Astrocyte (in vitro differentiated cells and primary cell): ENCODE measurements at regions not wholly inside any gene's neighbourhood (a gene's known extent, or its start where the extent isn't known, plus 50 kb on each side); places are given as distances from the start of the nearest gene placed in this dataset.

ENCODE experiments used
- DNase-seq: peaks from one replicate; pipeline ENCODE4 v3.0.0-alpha.2; 2010; ENCODE audit warnings: low read depth
- FAIRE-seq: peaks from 2 replicates; lab custom pipeline; 2011; peaks lifted over from hg19 to GRCh38; lab: Jason Lieb, UNC
- H2AFZ ChIP-seq: 2 replicates; pipeline ENCODE4 v1.6.0; 2012; ENCODE audit warnings: low read depth, low read length, inconsistent platforms
- H3K27ac ChIP-seq: 2 replicates; pipeline ENCODE4 v1.5.1; 2011; ENCODE audit warnings: low read depth, low read length, inconsistent platforms
- H3K27me3 ChIP-seq: 2 replicates; pipeline ENCODE4 v1.6.0; 2011; ENCODE audit warnings: low read length, inconsistent platforms; ENCODE audit not compliant: insufficient read depth
- H3K36me3 ChIP-seq: 2 replicates; pipeline ENCODE4 v1.5.1; 2011; ENCODE audit warnings: low read length, inconsistent platforms; ENCODE audit not compliant: insufficient read depth
- H3K4me1 ChIP-seq: 2 replicates; pipeline ENCODE4 v1.5.1; 2011; ENCODE audit warnings: low read length, inconsistent platforms; ENCODE audit not compliant: insufficient read depth
- H3K4me2 ChIP-seq: 2 replicates; pipeline ENCODE4 v1.6.0; 2012; ENCODE audit warnings: low read length, inconsistent platforms
- H3K4me3 ChIP-seq: 2 replicates; pipeline ENCODE4 v1.5.1; 2011; ENCODE audit warnings: low read depth, mild to moderate bottlenecking, low read length, inconsistent platforms; ENCODE audit not compliant: insufficient read depth
- H3K79me2 ChIP-seq: 2 replicates; pipeline ENCODE4 v1.6.0; 2012; ENCODE audit warnings: mild to moderate bottlenecking, low read length, inconsistent platforms; ENCODE audit not compliant: insufficient read depth
- H3K9ac ChIP-seq: 2 replicates; pipeline ENCODE4 v1.6.0; 2012; ENCODE audit warnings: mild to moderate bottlenecking, low read length, inconsistent platforms
- H3K9me3 ChIP-seq: 2 replicates; pipeline ENCODE4 v1.5.1; 2012; ENCODE audit warnings: low read depth, mild to moderate bottlenecking, low read length, inconsistent platforms; ENCODE audit not compliant: insufficient read depth
- H4K20me1 ChIP-seq: 2 replicates; pipeline ENCODE4 v1.6.0; 2012; ENCODE audit warnings: low read length, inconsistent platforms; ENCODE audit not compliant: insufficient read depth
- H3K27ac Mint-ChIP-seq: one replicate; pipeline ENCODE4 v1.8.0; 2021; ENCODE audit warnings: mild to moderate bottlenecking, mixed read lengths; ENCODE audit not compliant: unreplicated experiment
- H3K27me3 Mint-ChIP-seq: one replicate; pipeline ENCODE4 v1.8.0; 2021; ENCODE audit warnings: low read depth, mixed read lengths; ENCODE audit not compliant: unreplicated experiment
- H3K36me3 Mint-ChIP-seq: one replicate; pipeline ENCODE4 v1.8.0; 2021; ENCODE audit warnings: low read depth, mixed read lengths; ENCODE audit not compliant: unreplicated experiment
- H3K4me1 Mint-ChIP-seq: one replicate; pipeline ENCODE4 v1.8.0; 2021; ENCODE audit warnings: low read depth, mixed read lengths; ENCODE audit not compliant: unreplicated experiment
- H3K4me3 Mint-ChIP-seq: one replicate; pipeline ENCODE4 v1.8.0; 2021; ENCODE audit warnings: mild to moderate bottlenecking, moderate library complexity, mixed read lengths; ENCODE audit not compliant: unreplicated experiment
- H3K9me3 Mint-ChIP-seq: one replicate; pipeline ENCODE4 v1.8.0; 2021; ENCODE audit warnings: mild to moderate bottlenecking, mixed read lengths; ENCODE audit not compliant: unreplicated experiment
- EZH2 ChIP-seq: IDR thresholded peaks from 2 replicates; pipeline ENCODE4 v1.6.1; 2012; ENCODE audit warnings: mild to moderate bottlenecking, low read length, inconsistent platforms; ENCODE audit not compliant: insufficient read depth
- TF ChIP-seq, protein P1 (sequence below): IDR thresholded peaks from 2 replicates; pipeline ENCODE4 v1.5.1; 2011; ENCODE audit warnings: low read depth, mild to moderate bottlenecking, inconsistent platforms, low read length, moderate library complexity; ENCODE audit not compliant: insufficient read depth

DNA sequence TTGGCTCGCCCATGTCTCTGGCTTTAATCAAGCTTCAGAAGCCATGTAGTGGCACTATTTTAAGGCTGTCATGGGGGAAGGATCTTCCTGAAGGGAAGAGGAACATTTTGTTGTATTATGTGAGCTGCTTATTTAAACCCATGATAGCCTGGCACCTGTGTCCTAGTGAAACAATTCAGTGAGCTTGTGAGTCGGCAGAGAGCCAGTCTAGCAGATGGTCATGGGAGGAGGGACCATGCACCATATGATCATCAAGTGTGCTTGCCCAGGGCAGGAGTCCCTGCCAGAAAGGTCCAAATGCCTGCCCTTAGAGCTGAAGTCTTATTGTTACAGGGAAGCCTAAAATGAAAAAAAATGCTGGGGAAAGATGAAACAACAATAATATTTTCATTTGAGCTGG, 132.9 kb downstream of the PRDM13 start:
- peaks cover 6% of the 10 kb centered on the region for H3K27me3 ChIP-seq
- TF ChIP-seq EZH2, result no peak
- TF ChIP-seq, protein P1, sequence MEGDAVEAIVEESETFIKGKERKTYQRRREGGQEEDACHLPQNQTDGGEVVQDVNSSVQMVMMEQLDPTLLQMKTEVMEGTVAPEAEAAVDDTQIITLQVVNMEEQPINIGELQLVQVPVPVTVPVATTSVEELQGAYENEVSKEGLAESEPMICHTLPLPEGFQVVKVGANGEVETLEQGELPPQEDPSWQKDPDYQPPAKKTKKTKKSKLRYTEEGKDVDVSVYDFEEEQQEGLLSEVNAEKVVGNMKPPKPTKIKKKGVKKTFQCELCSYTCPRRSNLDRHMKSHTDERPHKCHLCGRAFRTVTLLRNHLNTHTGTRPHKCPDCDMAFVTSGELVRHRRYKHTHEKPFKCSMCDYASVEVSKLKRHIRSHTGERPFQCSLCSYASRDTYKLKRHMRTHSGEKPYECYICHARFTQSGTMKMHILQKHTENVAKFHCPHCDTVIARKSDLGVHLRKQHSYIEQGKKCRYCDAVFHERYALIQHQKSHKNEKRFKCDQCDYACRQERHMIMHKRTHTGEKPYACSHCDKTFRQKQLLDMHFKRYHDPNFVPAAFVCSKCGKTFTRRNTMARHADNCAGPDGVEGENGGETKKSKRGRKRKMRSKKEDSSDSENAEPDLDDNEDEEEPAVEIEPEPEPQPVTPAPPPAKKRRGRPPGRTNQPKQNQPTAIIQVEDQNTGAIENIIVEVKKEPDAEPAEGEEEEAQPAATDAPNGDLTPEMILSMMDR, result no peak
- H3K4me1 ChIP-seq, result no peaks in the 10 kb centered on the region
- H3K36me3 Mint-ChIP-seq, result no peaks in the 10 kb centered on the region
- H3K79me2 ChIP-seq, result no peaks in the 10 kb centered on the region
- no peak for FAIRE-seq
- peaks cover 34% of the 10 kb centered on the region for H3K27me3 Mint-ChIP-seq
- H3K4me3 Mint-ChIP-seq, result no peak overlapping the region
- no peak overlapping the region for H3K9ac ChIP-seq
- H2AFZ ChIP-seq, result no peak overlapping the region
- no peak overlapping the region for H3K4me2 ChIP-seq
- no peak for DNase-seq
- H3K36me3 ChIP-seq, result no peaks in the 10 kb centered on the region
- H3K27ac Mint-ChIP-seq, result no peak overlapping the region
- H3K4me3 ChIP-seq, result no peak overlapping the region
- no peak overlapping the region for H3K27ac ChIP-seq
- no peaks in the 10 kb centered on the region for H4K20me1 ChIP-seq
- no peaks in the 10 kb centered on the region for H3K4me1 Mint-ChIP-seq
- H3K9me3 ChIP-seq, result no peaks in the 10 kb centered on the region
- no peaks in the 10 kb centered on the region for H3K9me3 Mint-ChIP-seq

DNA sequence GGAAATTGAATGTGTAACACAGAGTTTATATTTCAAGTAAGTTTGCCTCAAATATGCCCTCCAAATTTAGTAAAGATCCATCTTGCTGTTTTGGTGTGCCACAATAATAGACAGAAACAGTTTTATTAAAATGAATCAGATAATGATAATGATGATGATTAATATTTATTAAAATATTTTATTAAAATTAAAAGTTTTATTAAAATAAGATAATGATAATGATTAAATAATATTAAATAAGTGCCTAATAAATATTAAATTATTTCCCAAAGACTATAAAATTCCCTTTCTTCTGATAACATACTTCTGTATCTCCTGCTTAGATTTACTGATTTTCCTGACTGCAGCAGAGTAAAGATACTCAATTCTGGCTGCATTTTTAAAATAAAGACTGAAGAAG, 134.5 kb downstream of the PRDM13 start:
- H3K27me3 Mint-ChIP-seq, result peaks cover 33% of the 10 kb centered on the region
- no peaks in the 10 kb centered on the region for H3K4me1 ChIP-seq
- H3K27me3 ChIP-seq, result peaks cover 6% of the 10 kb centered on the region
- no peak overlapping the region for H3K4me3 Mint-ChIP-seq
- DNase-seq, result no peak
- no peaks in the 10 kb centered on the region for H3K36me3 Mint-ChIP-seq
- H2AFZ ChIP-seq, result no peak overlapping the region
- no peak for FAIRE-seq
- no peaks in the 10 kb centered on the region for H3K79me2 ChIP-seq
- no peaks in the 10 kb centered on the region for H3K9me3 Mint-ChIP-seq
- H3K4me2 ChIP-seq, result no peak overlapping the region
- H3K9me3 ChIP-seq, result no peaks in the 10 kb centered on the region
- H3K4me1 Mint-ChIP-seq, result peaks cover 2% of the 10 kb centered on the region
- H3K36me3 ChIP-seq, result no peaks in the 10 kb centered on the region
- H3K4me3 ChIP-seq, result no peak overlapping the region
- no peak overlapping the region for H3K9ac ChIP-seq
- no peak overlapping the region for H3K27ac ChIP-seq
- TF ChIP-seq EZH2, result no peak
- TF ChIP-seq, protein P1, result no peak
- no peaks in the 10 kb centered on the region for H4K20me1 ChIP-seq
- H3K27ac Mint-ChIP-seq, result no peak overlapping the region

DNA sequence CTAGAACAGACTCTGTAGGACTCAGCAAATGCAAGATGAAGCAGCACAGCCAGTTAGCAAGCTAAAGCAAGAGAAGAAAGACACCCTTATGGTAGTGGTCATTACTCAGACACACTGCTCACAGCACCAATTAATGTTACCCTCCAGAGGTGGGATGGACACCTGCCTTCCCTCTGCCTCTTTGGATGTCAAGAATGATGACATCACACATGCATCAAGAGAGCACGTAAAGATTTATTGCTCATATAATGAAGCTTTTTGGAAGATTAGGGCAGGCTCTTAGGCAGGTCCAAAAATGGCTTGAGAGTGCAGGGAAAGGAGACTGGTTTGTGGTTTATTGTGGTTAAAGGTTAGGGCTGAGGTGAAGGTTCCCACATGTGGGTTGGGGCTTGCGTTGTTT, 137.0 kb downstream of the PRDM13 start:
- no peak overlapping the region for H2AFZ ChIP-seq
- no peak overlapping the region for H3K4me2 ChIP-seq
- no peaks in the 10 kb centered on the region for H3K4me1 ChIP-seq
- no peak for DNase-seq
- Mint-ChIP-seq H3K9me3 (no peaks in the 10 kb centered on the region), H3K27me3 (peaks cover 25% of the 10 kb centered on the region), H3K4me1 (peaks cover 2% of the 10 kb centered on the region), H3K36me3 (no peaks in the 10 kb centered on the region), H3K27ac (no peak overlapping the region), H3K4me3 (no peak overlapping the region)
- peaks cover 6% of the 10 kb centered on the region for H3K27me3 ChIP-seq
- H3K9me3 ChIP-seq, result no peaks in the 10 kb centered on the region
- H3K27ac ChIP-seq, result no peak overlapping the region
- H3K4me3 ChIP-seq, result no peak overlapping the region
- H3K36me3 ChIP-seq, result no peaks in the 10 kb centered on the region
- no peak for FAIRE-seq
- H4K20me1 ChIP-seq, result no peaks in the 10 kb centered on the region
- H3K79me2 ChIP-seq, result no peaks in the 10 kb centered on the region
- TF ChIP-seq, protein P1, result no peak
- TF ChIP-seq EZH2, result no peak
- no peak overlapping the region for H3K9ac ChIP-seq
